Esophagus (tissue), 2 donors: ENCODE measurements at regions not wholly inside any gene's neighbourhood (a gene's known extent, or its start where the extent isn't known, plus 50 kb on each side); places are given as distances from the start of the nearest gene placed in this dataset.
"Not testable (repeated sequence)": the region's sequence is repeated elsewhere in the genome, so short reads cannot be mapped to it uniquely, and the experiment has no call there.

Experiments used
- H3K27ac ChIP-seq, 2 donors: one replicate each; pipeline ENCODE4 v1.5.1; 2013; ENCODE audit warnings: low read depth in 2 of 2, mild to moderate bottlenecking in 2 of 2, inconsistent platforms in 1 of 2, low read length in 1 of 2, moderate library complexity in 1 of 2
- H3K27me3 ChIP-seq, 2 donors: one replicate each; pipeline ENCODE4 v1.6.1; 2013; ENCODE audit warnings: low read length in 2 of 2, control low read depth in 1 of 2, mild to moderate bottlenecking in 1 of 2; ENCODE audit not compliant: insufficient read depth in 2 of 2, control insufficient read depth in 1 of 2
- H3K36me3 ChIP-seq, 2 donors: one replicate each; pipeline ENCODE4 v1.6.1; 2013; ENCODE audit warnings: low read length in 1 of 2; ENCODE audit not compliant: control insufficient read depth in 2 of 2, insufficient read depth in 2 of 2
- H3K4me1 ChIP-seq, 2 donors: one replicate each; pipeline ENCODE4 v1.6.1; 2013; ENCODE audit warnings: low read length in 1 of 2; ENCODE audit not compliant: control insufficient read depth in 2 of 2, insufficient read depth in 2 of 2
- H3K4me3 ChIP-seq, 2 donors: one replicate each; pipeline ENCODE4 v1.5.1; 2013; ENCODE audit warnings: low read length in 2 of 2, mild to moderate bottlenecking in 2 of 2, low read depth in 1 of 2, moderate library complexity in 1 of 2
- H3K9me3 ChIP-seq, 2 donors: one replicate each; pipeline ENCODE4 v1.6.1; 2013; ENCODE audit warnings: mild to moderate bottlenecking in 2 of 2, low read depth in 1 of 2, low read length in 1 of 2, moderate library complexity in 1 of 2; ENCODE audit not compliant: control insufficient read depth in 2 of 2, insufficient read depth in 1 of 2
- WGBS, 2 donors: extraction: QIAGEN DNeasy Blood & Tissue Kit; methylation state at CpG; one replicate each; pipeline ENCODE4 v1.1.7; 2013; 5-methylcytosine and 5-hydroxymethylcytosine counted together
- donor health status: healthy with polysubstance abuse.
- donor health status: Bipolar disorder and iron deficiency.

GRCh38 chr2:14977021-14977420, 344.5 kb downstream of the LRATD1 start:
- no peak overlapping the region for H3K4me3 ChIP-seq
- WGBS, 2 donors: 66 to 68% methylated on average over 1 of the region's 1 CpG
- no peaks in the 10 kb centered on the region for H3K27me3 ChIP-seq
- no peaks in the 10 kb centered on the region for H3K4me1 ChIP-seq
- no peaks in the 10 kb centered on the region for H3K36me3 ChIP-seq
- H3K9me3 ChIP-seq: no peaks in the 10 kb centered on the region
- H3K27ac ChIP-seq: no peak overlapping the region

GRCh38 chr2:14978845-14979244, 346.3 kb downstream of the LRATD1 start:
- no peak overlapping the region for H3K4me3 ChIP-seq
- WGBS, 2 donors: 87 to 90% methylated on average over 2 of the region's 2 CpGs
- H3K4me1 ChIP-seq: no peaks in the 10 kb centered on the region
- no peaks in the 10 kb centered on the region for H3K36me3 ChIP-seq
- no peak overlapping the region for H3K27ac ChIP-seq
- H3K9me3 ChIP-seq: no peaks in the 10 kb centered on the region
- H3K27me3 ChIP-seq: no peaks in the 10 kb centered on the region

GRCh38 chr2:14982790-14983189, 350.3 kb downstream of the LRATD1 start:
- Histone ChIP-seq H3K4me3 (no peak overlapping the region), H3K27me3 (no peaks in the 10 kb centered on the region), H3K36me3 (no peaks in the 10 kb centered on the region), H3K4me1 (no peaks in the 10 kb centered on the region), H3K9me3 (no peaks in the 10 kb centered on the region), H3K27ac (no peak overlapping the region)
- WGBS, 2 donors: 81 to 82% methylated on average over 4 of the region's 4 CpGs

- Histone ChIP-seq H3K27ac (no peak overlapping the region), H3K4me1 (no peaks in the 10 kb centered on the region), H3K4me3 (no peak overlapping the region), H3K36me3 (no peaks in the 10 kb centered on the region), H3K9me3 (peaks cover 0 to 2% of the 10 kb centered on the region in 2 donors), H3K27me3 (no peaks in the 10 kb centered on the region)
These were observed 356.1 kb downstream of the LRATD1 start for GRCh38 chr2:14988600-14988999.

- no peaks in the 10 kb centered on the region for H3K36me3 ChIP-seq
- H3K4me1 ChIP-seq: no peaks in the 10 kb centered on the region
- peaks cover 0 to 6% of the 10 kb centered on the region in 2 donors for H3K9me3 ChIP-seq
- no peak overlapping the region for H3K27ac ChIP-seq
- H3K27me3 ChIP-seq: no peaks in the 10 kb centered on the region
- 73 to 83% methylated on average over 4 of the region's 4 CpGs for WGBS, 2 donors
- no peak overlapping the region for H3K4me3 ChIP-seq
These were observed 359.2 kb downstream of the LRATD1 start for GRCh38 chr2:14991723-14992122.

- 91 to 95% methylated on average over 4 of the region's 4 CpGs for whole genome bisulfite sequencing, 2 donors
These were observed 362.2 kb downstream of the LRATD1 start for GRCh38 chr2:14994721-14995120.

GRCh38 chr2:14996351-14997014, 364.0 kb downstream of the LRATD1 start:
- 84 to 90% methylated on average over 8 of the region's 8 CpGs for WGBS, 2 donors
- Histone ChIP-seq H3K27ac (no peak overlapping the region), H3K4me1 (no peaks in the 10 kb centered on the region), H3K27me3 (no peaks in the 10 kb centered on the region), H3K9me3 (peaks cover 0 to 6% of the 10 kb centered on the region in 2 donors), H3K36me3 (no peaks in the 10 kb centered on the region), H3K4me3 (no peak overlapping the region)

More at GRCh38 chr2:14994721-14995120, 362.2 kb downstream of the LRATD1 start:
- no peaks in the 10 kb centered on the region for H3K4me1 ChIP-seq
- no peak overlapping the region for H3K4me3 ChIP-seq
- H3K27me3 ChIP-seq: no peaks in the 10 kb centered on the region
- no peaks in the 10 kb centered on the region for H3K36me3 ChIP-seq
- H3K9me3 ChIP-seq: peaks cover 0 to 6% of the 10 kb centered on the region in 2 donors
- no peak overlapping the region for H3K27ac ChIP-seq

GRCh38 chr2:14998546-14998945, 366.0 kb downstream of the LRATD1 start:
- no peak overlapping the region for H3K27ac ChIP-seq
- WGBS, 2 donors: 92 to 95% methylated on average over 3 of the region's 3 CpGs

GRCh38 chr2:14999114-14999661, 366.7 kb downstream of the LRATD1 start:
- no peaks in the 10 kb centered on the region for H3K27me3 ChIP-seq
- no peaks in the 10 kb centered on the region for H3K4me1 ChIP-seq
- no peaks in the 10 kb centered on the region for H3K36me3 ChIP-seq
- H3K4me3 ChIP-seq: no peak overlapping the region
- H3K9me3 ChIP-seq: peaks cover 0 to 4% of the 10 kb centered on the region in 2 donors
- no peak overlapping the region for H3K27ac ChIP-seq
- WGBS, 2 donors: 90 to 91% methylated on average over 7 of the region's 7 CpGs

More at GRCh38 chr2:14998546-14998945, 366.0 kb downstream of the LRATD1 start:
- peaks cover 0 to 4% of the 10 kb centered on the region in 2 donors for H3K9me3 ChIP-seq
- no peaks in the 10 kb centered on the region for H3K36me3 ChIP-seq
- H3K27me3 ChIP-seq: no peaks in the 10 kb centered on the region
- H3K4me1 ChIP-seq: no peaks in the 10 kb centered on the region
- H3K4me3 ChIP-seq: no peak overlapping the region

- not testable (repeated sequence) for H3K36me3 ChIP-seq, H3K4me3 ChIP-seq, H3K9me3 ChIP-seq, H3K27ac ChIP-seq, H3K4me1 ChIP-seq, H3K27me3 ChIP-seq
- 95% methylated on average over 24 to 26 of the region's 26 CpGs for WGBS, 2 donors
These were observed 370.0 kb downstream of the LRATD1 start for GRCh38 chr2:15002519-15002918.
